ENCODE measurements at regions not wholly inside any gene's neighbourhood (a gene's known extent, or its start where the extent isn't known, plus 50 kb on each side); places are given as distances from the start of the nearest gene placed in this dataset.
A peak's percentile ranks its signal among the peaks of the same experiment; 100 is the strongest.

GRCh38 chr15:39167164-39168058 is 413.5 kb upstream of the THBS1 start:
- DNase-seq (ENCODE audit: low read depth in 1 of 2, low spot score in 1 of 2): no peak

GRCh38 chr15:39171944-39172368 is 408.9 kb upstream of the THBS1 start:
- DNase-seq (ENCODE audit: low read depth in 1 of 2, low spot score in 1 of 2): peak in 1 of 2 donors; percentile 32

- no peak for DNase-seq (ENCODE audit: low read depth in 1 of 2, low spot score in 1 of 2)
Observed at GRCh38 chr15:39172380-39173281, 408.2 kb upstream of the THBS1 start.

GRCh38 chr15:39173426-39173825 is 407.5 kb upstream of the THBS1 start:
- DNase-seq (ENCODE audit: low read depth in 1 of 2, low spot score in 1 of 2): no peak

GRCh38 chr15:39174332-39174731 is 406.5 kb upstream of the THBS1 start:
- DNase-seq (ENCODE audit: low read depth in 1 of 2, low spot score in 1 of 2): no peak

- no peak for DNase-seq (ENCODE audit: low read depth in 1 of 2, low spot score in 1 of 2)
Observed at GRCh38 chr15:39176030-39176429, 404.8 kb upstream of the THBS1 start.

GRCh38 chr15:39177561-39177960 is 403.3 kb upstream of the THBS1 start:
- no peak for DNase-seq (ENCODE audit: low read depth in 1 of 2, low spot score in 1 of 2)

- no peak for DNase-seq (ENCODE audit: low read depth in 1 of 2, low spot score in 1 of 2)
Observed at GRCh38 chr15:39180030-39180429, 400.8 kb upstream of the THBS1 start.

- DNase-seq (ENCODE audit: low read depth in 1 of 2, low spot score in 1 of 2): no peak
Observed at GRCh38 chr15:39180483-39180933, 400.4 kb upstream of the THBS1 start.

GRCh38 chr15:39181056-39181747 is 399.7 kb upstream of the THBS1 start:
- DNase-seq (ENCODE audit: low read depth in 1 of 2, low spot score in 1 of 2): no peak

- no peak for DNase-seq (ENCODE audit: low read depth in 1 of 2, low spot score in 1 of 2)
Observed at GRCh38 chr15:39181940-39182339, 398.9 kb upstream of the THBS1 start.

- no peak for DNase-seq (ENCODE audit: low read depth in 1 of 2, low spot score in 1 of 2)
Observed at GRCh38 chr15:39183164-39183881, 397.6 kb upstream of the THBS1 start.

- no peak for DNase-seq (ENCODE audit: low read depth in 1 of 2, low spot score in 1 of 2)
Observed at GRCh38 chr15:39184701-39185390, 396.0 kb upstream of the THBS1 start.

GRCh38 chr15:39188314-39188713 is 392.6 kb upstream of the THBS1 start:
- no peak for DNase-seq (ENCODE audit: low read depth in 1 of 2, low spot score in 1 of 2)

- no peak for DNase-seq (ENCODE audit: low read depth in 1 of 2, low spot score in 1 of 2)
Observed at GRCh38 chr15:39188930-39189329, 391.9 kb upstream of the THBS1 start.

GRCh38 chr15:39191871-39192291 is 389.0 kb upstream of the THBS1 start:
- no peak for DNase-seq (ENCODE audit: low read depth in 1 of 2, low spot score in 1 of 2)

- DNase-seq (ENCODE audit: low read depth in 1 of 2, low spot score in 1 of 2): no peak
Observed at GRCh38 chr15:39192351-39192750, 388.5 kb upstream of the THBS1 start.

GRCh38 chr15:39192979-39193560 is 387.8 kb upstream of the THBS1 start:
- no peak for DNase-seq (ENCODE audit: low read depth in 1 of 2, low spot score in 1 of 2)

- DNase-seq (ENCODE audit: low read depth in 1 of 2, low spot score in 1 of 2): no peak
Observed at GRCh38 chr15:39193611-39194010, 387.3 kb upstream of the THBS1 start.

All from activated CD4-positive, alpha-beta T cell treated with anti-CD3 and anti-CD28 coated beads, Interleukin-2, amount 50 U/mL, for 24 hours (primary cell).